MV-4-11 (cell line): ENCODE measurements at regions not wholly inside any gene's neighbourhood (a gene's known extent, or its start where the extent isn't known, plus 50 kb on each side); places are given as distances from the start of the nearest gene placed in this dataset.
"Not testable (repeated sequence)": the region's sequence is repeated elsewhere in the genome, so short reads cannot be mapped to it uniquely, and the experiment has no call there.

Source experiments
- DNase-seq: peaks from one replicate; lab custom pipeline; 2025; lab: John Stamatoyannopoulos, UW

- peak; percentile 53 for DNase-seq
These were observed 422.0 kb upstream of the FRG2C start for GRCh38 chr3:75242012-75242735.

DNA sequence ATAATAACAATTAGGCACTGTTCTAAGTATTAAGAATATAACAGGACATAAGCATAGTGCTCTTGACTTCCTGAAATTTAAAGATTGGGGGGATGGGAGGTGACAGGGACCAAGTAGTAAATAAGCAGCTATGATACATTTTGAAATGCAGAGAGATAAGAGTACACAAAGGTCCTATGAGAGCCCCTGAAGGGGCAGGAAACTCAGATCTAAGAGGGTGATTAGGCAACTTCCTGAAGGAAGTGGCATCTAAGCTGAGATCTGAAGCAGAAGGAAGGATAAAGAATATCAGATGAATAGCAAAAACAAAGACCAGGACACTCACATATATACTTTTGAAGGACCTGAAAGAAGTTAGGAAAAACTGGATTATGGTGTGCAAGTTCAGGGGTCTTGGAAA lies 415.2 kb upstream of the FRG2C start:
- peak; percentile 80 for DNase-seq

DNA sequence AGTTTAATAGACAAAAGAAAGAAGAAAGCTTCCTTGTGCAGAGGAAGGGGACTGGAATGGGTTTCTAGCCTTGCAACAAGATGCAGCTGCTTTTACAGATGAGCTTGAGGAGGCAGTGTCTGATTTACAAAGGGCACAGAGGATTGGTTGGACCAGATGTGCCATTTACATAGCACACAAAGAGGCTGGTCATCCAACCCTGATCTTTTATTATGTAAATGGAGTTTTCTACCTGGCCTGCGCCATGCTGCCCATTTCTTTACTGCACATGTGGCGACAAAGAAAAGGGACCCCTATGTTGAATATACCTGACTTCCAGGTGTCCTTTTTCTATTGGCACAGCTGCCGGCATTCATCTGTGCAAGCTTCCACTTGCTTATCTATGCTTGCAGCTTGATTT lies 409.4 kb upstream of the FRG2C start:
- no peak for DNase-seq

GRCh38 chr3:75258825-75259683 lies 405.1 kb upstream of the FRG2C start:
- peak; percentile 4 for DNase-seq

DNA sequence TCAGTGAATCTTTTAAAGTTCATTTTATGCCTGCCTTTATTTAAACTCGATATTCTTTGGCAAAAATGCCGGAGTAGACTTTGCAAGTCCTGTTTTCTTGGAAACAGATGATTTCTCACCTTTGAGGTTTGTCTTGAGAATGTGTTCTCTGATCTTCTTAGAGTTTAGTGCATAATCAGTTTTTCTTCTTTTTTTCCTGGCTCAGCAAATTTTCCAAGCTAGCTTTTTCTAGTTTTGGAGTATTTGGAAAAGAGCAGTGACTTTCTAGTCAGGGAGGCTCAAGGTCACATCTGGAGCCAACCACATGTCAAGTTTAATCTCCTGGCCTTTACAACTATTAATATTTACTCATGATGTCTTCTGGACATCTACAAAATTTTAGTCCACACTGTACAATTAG lies 403.2 kb upstream of the FRG2C start:
- DNase-seq, result not testable (repeated sequence)

- DNase-seq, result no peak
These were observed 401.5 kb upstream of the FRG2C start for GRCh38 chr3:75262661-75263060.

DNA sequence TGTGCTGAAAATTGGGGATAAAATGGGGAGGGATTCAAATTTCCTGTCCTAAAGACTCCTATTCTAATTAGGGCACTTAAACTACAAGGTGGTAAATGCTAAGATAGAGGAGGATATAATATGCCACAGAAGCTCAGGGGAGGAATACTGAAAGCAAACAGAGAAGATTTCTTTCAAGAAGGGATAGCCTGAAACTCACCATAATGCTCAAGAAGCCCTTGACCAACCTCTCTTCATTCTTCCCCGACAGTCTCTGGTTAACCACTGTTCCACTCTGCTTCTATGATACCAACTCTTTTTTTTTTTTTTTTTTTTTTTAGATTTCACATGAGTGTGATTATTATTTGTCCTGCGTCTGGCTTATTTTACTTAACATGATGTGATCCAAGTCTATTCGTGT lies 398.2 kb upstream of the FRG2C start:
- no peak for DNase-seq

- DNase-seq, result not testable (repeated sequence)
These were observed 395.6 kb upstream of the FRG2C start for GRCh38 chr3:75268576-75268975.

DNA sequence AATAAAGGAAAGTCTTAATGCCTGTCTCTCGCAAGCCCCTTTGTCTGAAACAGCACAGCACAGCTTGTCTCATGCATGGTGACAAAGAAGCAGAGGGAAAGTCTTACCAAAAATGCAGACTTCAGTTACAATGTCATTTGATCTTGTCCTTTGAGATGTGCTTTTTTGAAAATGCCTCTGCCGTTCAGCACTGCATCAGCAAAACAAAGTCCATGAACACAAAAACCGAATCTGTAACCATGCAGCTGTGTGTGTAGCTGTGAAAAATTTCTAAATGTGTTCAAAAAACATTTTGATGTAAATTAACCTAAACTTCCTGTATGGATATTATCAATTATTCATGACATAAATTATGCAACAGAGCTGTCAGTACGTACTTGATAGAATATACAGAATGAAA lies 391.9 kb upstream of the FRG2C start:
- not testable (repeated sequence) for DNase-seq

- DNase-seq, result no peak
These were observed 391.4 kb upstream of the FRG2C start for GRCh38 chr3:75272691-75273090.

DNA sequence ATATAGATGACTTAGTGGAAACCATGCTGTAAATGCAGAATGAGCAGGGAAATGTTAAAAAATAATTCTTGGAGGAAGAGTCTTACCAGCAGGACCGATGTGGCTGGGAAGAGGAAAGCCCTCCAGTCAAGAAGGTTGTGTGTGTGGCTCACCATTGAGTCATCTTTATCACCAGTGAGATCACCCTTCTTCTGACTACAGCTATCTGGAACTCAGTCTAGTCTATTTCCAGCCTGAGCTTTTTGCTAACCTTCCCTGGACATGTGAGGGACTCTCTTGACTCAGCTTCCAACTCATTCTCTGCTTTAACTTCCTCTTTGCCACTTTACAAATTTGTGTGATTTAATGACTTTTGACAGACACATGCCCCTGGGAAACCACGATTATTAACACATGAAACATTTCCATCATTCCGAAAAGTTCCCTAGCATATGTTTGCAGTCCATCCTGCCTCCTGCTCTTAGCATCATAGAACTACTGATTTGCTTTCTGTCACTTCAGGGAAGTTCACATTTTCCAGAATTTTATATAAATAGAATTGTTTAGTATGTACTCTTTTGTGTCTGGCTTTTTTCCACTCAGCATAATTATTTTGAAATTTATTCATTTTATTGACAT lies 378.5 kb upstream of the FRG2C start:
- DNase-seq, result peak; percentile 69

- DNase-seq, result not testable (repeated sequence)
These were observed 375.1 kb upstream of the FRG2C start for GRCh38 chr3:75288972-75289574.

DNA sequence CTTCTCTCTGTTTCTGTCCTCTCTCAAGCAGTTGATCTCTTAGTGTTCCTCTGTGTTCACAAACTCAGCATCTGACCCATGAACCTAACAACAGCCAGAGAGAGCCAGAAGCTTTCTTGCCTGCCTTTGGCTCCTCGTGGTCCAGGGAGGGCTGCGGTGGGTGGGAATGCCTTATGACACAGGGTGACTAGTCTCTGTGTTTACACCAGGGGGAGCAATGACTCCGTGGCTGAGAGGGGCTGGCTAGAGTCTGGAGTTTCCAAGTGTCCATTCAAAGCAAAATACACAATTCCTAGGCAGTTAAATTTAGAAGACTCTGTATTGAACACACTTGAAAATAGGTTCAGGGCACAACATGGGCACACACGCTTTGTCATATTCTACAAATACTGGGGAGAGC lies 370.0 kb upstream of the FRG2C start:
- no peak for DNase-seq

GRCh38 chr3:75295013-75295412 lies 369.1 kb upstream of the FRG2C start:
- no peak for DNase-seq

DNA sequence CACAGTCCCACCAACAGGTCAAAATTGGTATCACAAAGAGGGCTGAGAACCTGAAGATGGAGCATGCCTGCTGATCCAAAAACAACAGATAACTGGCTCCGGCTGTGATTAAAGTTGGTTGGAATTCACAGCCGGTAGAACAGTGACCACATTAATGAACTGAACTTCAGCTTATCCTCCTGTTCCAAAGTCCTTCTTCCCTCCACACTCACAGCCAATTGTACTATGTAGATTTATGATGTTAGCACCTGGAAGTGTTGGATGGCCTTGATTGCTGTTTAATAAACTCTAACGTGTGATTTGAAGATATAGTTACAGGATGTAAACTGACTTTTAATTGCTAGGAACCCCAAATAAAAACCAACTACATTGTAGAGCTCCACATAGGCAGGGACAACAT lies 367.3 kb upstream of the FRG2C start:
- no peak for DNase-seq

GRCh38 chr3:75300606-75301005 lies 363.5 kb upstream of the FRG2C start:
- DNase-seq, result no peak

- not testable (repeated sequence) for DNase-seq
These were observed 363.1 kb upstream of the FRG2C start for GRCh38 chr3:75301050-75301449.

- DNase-seq, result no peak
These were observed 360.4 kb upstream of the FRG2C start for GRCh38 chr3:75303741-75304140.

DNA sequence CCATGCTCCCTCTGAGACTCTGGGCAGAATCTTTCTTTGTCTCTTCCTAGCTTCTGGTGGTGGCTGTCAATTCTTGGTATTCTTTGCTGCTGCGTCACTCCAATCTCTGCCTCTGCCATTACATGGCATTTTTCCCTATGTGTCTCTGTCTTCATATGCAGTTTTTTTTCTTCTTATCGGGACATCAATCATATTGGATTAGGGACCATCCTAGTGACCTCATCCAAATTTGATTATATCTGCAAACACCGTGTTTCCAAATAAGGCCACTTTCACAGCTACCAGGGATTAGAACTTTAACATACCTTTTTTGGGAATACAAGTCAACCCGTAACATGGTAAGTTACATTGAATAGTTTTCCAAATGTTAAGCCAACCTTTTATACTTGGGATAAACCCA lies 358.2 kb upstream of the FRG2C start:
- DNase-seq, result no peak

GRCh38 chr3:75311306-75311705 lies 352.8 kb upstream of the FRG2C start:
- DNase-seq, result not testable (repeated sequence)

- DNase-seq, result not testable (repeated sequence)
These were observed 351.7 kb upstream of the FRG2C start for GRCh38 chr3:75312469-75312868.

DNA sequence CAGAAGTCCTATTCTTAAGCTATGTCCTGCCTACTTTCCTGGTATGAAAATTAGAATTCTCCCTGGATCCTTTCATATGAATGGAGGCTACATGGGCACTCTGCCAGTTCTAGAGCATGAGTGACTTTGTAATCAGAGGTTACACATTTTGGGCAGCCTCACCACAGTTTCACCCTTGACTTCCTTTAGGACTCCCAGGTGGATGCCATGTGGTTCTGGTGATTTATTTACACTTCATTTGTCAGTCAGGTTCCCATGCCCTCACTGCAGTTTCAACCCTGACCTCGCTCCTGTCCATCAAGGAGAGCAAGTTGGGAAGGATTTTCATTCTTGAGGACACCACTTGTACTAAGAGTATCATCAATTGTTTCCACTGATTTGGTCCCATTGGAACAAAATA lies 344.4 kb upstream of the FRG2C start:
- DNase-seq, result not testable (repeated sequence)
